Kidney epithelial cell (primary cell): ENCODE measurements at regions not wholly inside any gene's neighbourhood (a gene's known extent, or its start where the extent isn't known, plus 50 kb on each side); places are given as distances from the start of the nearest gene placed in this dataset.
A peak's percentile ranks its signal among the peaks of the same experiment; 100 is the strongest.

Experiments used
- DNase-seq: peaks from one replicate; pipeline ENCODE4 v3.0.0-alpha.2; 2010; ENCODE audit warnings: low read depth
- H3K27me3 ChIP-seq: 2 replicates; pipeline ENCODE4 v1.6.0; 2011; ENCODE audit warnings: low read length; ENCODE audit not compliant: control insufficient read depth, insufficient read depth
- H3K36me3 ChIP-seq: 2 replicates; pipeline ENCODE4 v1.5.1; 2011; ENCODE audit warnings: low read length; ENCODE audit not compliant: control insufficient read depth, insufficient read depth
- H3K4me3 ChIP-seq: 2 replicates; pipeline ENCODE4 v1.5.1; 2011; ENCODE audit warnings: low read depth, mild to moderate bottlenecking, control low read depth, low read length
- CTCF ChIP-seq: IDR thresholded peaks from 2 replicates; pipeline ENCODE4 v1.5.1; 2011; ENCODE audit warnings: mild to moderate bottlenecking, moderate library complexity, low read length, control low read depth, inconsistent platforms; ENCODE audit not compliant: insufficient read depth, poor library complexity, severe bottlenecking

GRCh38 chr15:96412045-96412905 is 81.8 kb downstream of the NR2F2 start:
- H3K36me3 ChIP-seq: no peaks in the 10 kb centered on the region
- peaks cover 40% of the 10 kb centered on the region for H3K27me3 ChIP-seq
- no peak for DNase-seq
- no peak overlapping the region for H3K4me3 ChIP-seq
- TF ChIP-seq CTCF: no peak

- DNase-seq: no peak
- Histone ChIP-seq H3K27me3 (peaks cover 38% of the 10 kb centered on the region), H3K36me3 (no peaks in the 10 kb centered on the region), H3K4me3 (no peak overlapping the region)
- TF ChIP-seq CTCF: no peak
Measured at GRCh38 chr15:96412906-96413231, 82.4 kb downstream of the NR2F2 start.

GRCh38 chr15:96413657-96414056 is 83.2 kb downstream of the NR2F2 start:
- no peak for TF ChIP-seq CTCF
- peaks cover 36% of the 10 kb centered on the region for H3K27me3 ChIP-seq
- no peaks in the 10 kb centered on the region for H3K36me3 ChIP-seq
- H3K4me3 ChIP-seq: no peak overlapping the region
- DNase-seq: no peak

GRCh38 chr15:96414875-96415274 is 84.4 kb downstream of the NR2F2 start:
- no peak overlapping the region for H3K4me3 ChIP-seq
- no peak for TF ChIP-seq CTCF
- peaks cover 24% of the 10 kb centered on the region for H3K27me3 ChIP-seq

GRCh38 chr15:96415513-96416217 is 85.2 kb downstream of the NR2F2 start:
- TF ChIP-seq CTCF: no peak
- H3K36me3 ChIP-seq: no peaks in the 10 kb centered on the region
- H3K4me3 ChIP-seq: peak overlapping the region; percentile 32
- peaks cover 17% of the 10 kb centered on the region for H3K27me3 ChIP-seq
- no peak for DNase-seq

More at GRCh38 chr15:96414875-96415274, 84.4 kb downstream of the NR2F2 start:
- no peak for DNase-seq
- no peaks in the 10 kb centered on the region for H3K36me3 ChIP-seq
